ENCODE measurements at regions not wholly inside any gene's neighbourhood (a gene's known extent, or its start where the extent isn't known, plus 50 kb on each side); places are given as distances from the start of the nearest gene placed in this dataset.

GRCh38 chr1:13941315-13941714 is 241.3 kb downstream of the PRDM2 start:
- no peak for DNase-seq
- Histone ChIP-seq H3K36me3 (replicated peaks in 1 of 2) (no peaks in the 10 kb centered on the region), H3K9me3 (replicated peaks in 1 of 3) (no peaks in the 10 kb centered on the region), H3K4me3 (no peak overlapping the region), H3K4me1 (replicated peaks in 1 of 2) (no peaks in the 10 kb centered on the region), H3K27me3 (no peaks in the 10 kb centered on the region), H3K27ac (no peak overlapping the region)
- intact Hi-C loops (cut with DNase I): no loop called here
- 43 to 82% (median 71%) methylated on average over 1 of the region's 1 CpG for WGBS, 4 donors
- TF ChIP-seq CTCF (IDR thresholded peaks at IDR 0.05): no peak
- TF ChIP-seq POLR2A (IDR thresholded peaks at IDR 0.05): no peak

- no peak for TF ChIP-seq CTCF (IDR thresholded peaks at IDR 0.05)
- TF ChIP-seq POLR2A (IDR thresholded peaks at IDR 0.05): no peak
- Histone ChIP-seq H3K4me3 (no peak overlapping the region), H3K36me3 (replicated peaks in 1 of 2) (no peaks in the 10 kb centered on the region), H3K27ac (no peak overlapping the region), H3K4me1 (replicated peaks in 1 of 2) (no peaks in the 10 kb centered on the region), H3K9me3 (replicated peaks in 1 of 3) (no peaks in the 10 kb centered on the region), H3K27me3 (no peaks in the 10 kb centered on the region)
- DNase-seq: no peak
- intact Hi-C loops (cut with DNase I): no loop called here
These were observed 243.1 kb downstream of the PRDM2 start for GRCh38 chr1:13943055-13943454.

- H3K27ac ChIP-seq: no peak overlapping the region
- H3K27me3 ChIP-seq: no peaks in the 10 kb centered on the region
- H3K4me3 ChIP-seq: no peak overlapping the region
- 55 to 72% (median 63%) methylated on average over 1 to 2 of the region's 2 CpGs for WGBS, 4 donors
- H3K36me3 ChIP-seq (replicated peaks in 1 of 2): no peaks in the 10 kb centered on the region
- no peak for TF ChIP-seq POLR2A (IDR thresholded peaks at IDR 0.05)
- TF ChIP-seq CTCF (IDR thresholded peaks at IDR 0.05): no peak
- intact Hi-C loops (cut with DNase I): no loop called here
- H3K4me1 ChIP-seq (replicated peaks in 1 of 2): peaks cover 0 to 9% of the 10 kb centered on the region in 2 donors
- no peak for DNase-seq
- H3K9me3 ChIP-seq (replicated peaks in 1 of 3): no peaks in the 10 kb centered on the region
These were observed 245.9 kb downstream of the PRDM2 start for GRCh38 chr1:13945856-13946255.

- Histone ChIP-seq H3K27me3 (no peaks in the 10 kb centered on the region), H3K4me3 (no peak overlapping the region), H3K4me1 (replicated peaks in 1 of 2) (peaks cover 0 to 9% of the 10 kb centered on the region in 2 donors), H3K27ac (peak overlapping the region in 2 of 5 donors; percentile 60 to 74), H3K36me3 (replicated peaks in 1 of 2) (no peaks in the 10 kb centered on the region), H3K9me3 (replicated peaks in 1 of 3) (no peaks in the 10 kb centered on the region)
- intact Hi-C loops (cut with DNase I): no loop called here
- TF ChIP-seq CTCF (IDR thresholded peaks at IDR 0.05) (no peak), POLR2A (IDR thresholded peaks at IDR 0.05) (no peak)
- peak in 1 of 7 donors; percentile 2 for DNase-seq
- 73 to 84% (median 79%) methylated on average over 7 of the region's 7 CpGs for WGBS, 4 donors
These were observed 247.7 kb downstream of the PRDM2 start for GRCh38 chr1:13947658-13948057.
